CD4-positive, alpha-beta T cell (primary cell): ENCODE measurements at regions not wholly inside any gene's neighbourhood (a gene's known extent, or its start where the extent isn't known, plus 50 kb on each side); places are given as distances from the start of the nearest gene placed in this dataset.

Experiments used
- ATAC-seq: fragments of 200-7000 bp; cut with Tn5 transposase; one replicate; pipeline ENCODE4 v1.10.0; 2022; ENCODE audit warnings: mild to moderate bottlenecking; ENCODE audit not compliant: poor library complexity
- CTCF ChIA-PET: fragments of 350-600 bp; sonication (Branson Sonifier 250); formaldehyde crosslinking; loops from one replicate; lab custom pipeline; 2021; ENCODE audit warnings: antibody characterized with exemption, inconsistent platforms; lab: Charles Lee
- POLR2A ChIA-PET: fragments of 350-600 bp; sonication (Branson Sonifier 250); formaldehyde crosslinking; loops from one replicate; lab custom pipeline; 2021; ENCODE audit warnings: antibody characterized with exemption, inconsistent platforms; lab: Charles Lee
- DNase-seq, 14 experiments: peaks; one replicate each; pipeline ENCODE4 v3.0.0-alpha.2; 2013 to 2020; ENCODE audit warnings: mixed read lengths in 2 of 14
- H3K27ac ChIP-seq, 2 donors: one replicate each; pipeline versions ENCODE4 v1.5.1 to v1.7.0; 2013; ENCODE audit warnings: low read length in 2 of 2, low read depth in 1 of 2, mild to moderate bottlenecking in 1 of 2
- H3K27me3 ChIP-seq, 2 experiments: 1 replicate in 1 of 2; 2 replicates in 1 of 2; pipeline versions ENCODE4 v1.6.1 to v1.7.0; 2013; ENCODE audit warnings: low read length in 2 of 2, control low read depth in 1 of 2, mild to moderate bottlenecking in 1 of 2, moderate library complexity in 1 of 2; ENCODE audit not compliant: insufficient read depth in 2 of 2, control insufficient read depth in 1 of 2
- H3K36me3 ChIP-seq: one replicate; pipeline ENCODE4 v1.6.1; 2013; ENCODE audit warnings: low read length, control low read depth; ENCODE audit not compliant: insufficient read depth
- H3K4me1 ChIP-seq: one replicate; pipeline ENCODE4 v1.6.1; 2013; ENCODE audit warnings: low read length, control low read depth; ENCODE audit not compliant: insufficient read depth
- H3K4me3 ChIP-seq: one replicate; pipeline ENCODE4 v1.5.1; 2013; ENCODE audit warnings: mild to moderate bottlenecking, low read length, moderate library complexity
- H3K9me3 ChIP-seq, 2 experiments: 1 replicate in 1 of 2; 2 replicates in 1 of 2; pipeline versions ENCODE4 v1.6.1 to v1.7.0; 2013; ENCODE audit warnings: low read length in 2 of 2, mild to moderate bottlenecking in 2 of 2, control low read depth in 1 of 2, moderate library complexity in 1 of 2; ENCODE audit not compliant: control insufficient read depth in 1 of 2, insufficient read depth in 1 of 2
- H3K27ac Mint-ChIP-seq: one replicate; pipeline ENCODE4 v1.8.0; 2020; ENCODE audit warnings: mixed read lengths
- H3K27me3 Mint-ChIP-seq: one replicate; pipeline ENCODE4 v1.8.0; 2021; ENCODE audit warnings: mixed read lengths
- H3K36me3 Mint-ChIP-seq: one replicate; pipeline ENCODE4 v1.8.0; 2021; ENCODE audit warnings: low read depth, mixed read lengths
- H3K4me1 Mint-ChIP-seq: one replicate; pipeline ENCODE4 v1.8.0; 2021; ENCODE audit warnings: low read depth, mixed read lengths
- H3K4me3 Mint-ChIP-seq: one replicate; pipeline ENCODE4 v1.8.0; 2020; ENCODE audit warnings: mild to moderate bottlenecking, mixed read lengths
- H3K9me3 Mint-ChIP-seq: one replicate; pipeline ENCODE4 v1.8.0; 2020; ENCODE audit warnings: mixed read lengths
- intact Hi-C, 2 experiments: fragments of 100-400 bp; cut with DNase I in 1 of 2; cut with micrococcal nuclease in 1 of 2; formaldehyde crosslinking; loops; one replicate each; pipeline versions ENCODE4 v1.15.1 to v1.9.0; 2023 to 2025; cut with DNase I, micrococcal nuclease
- TF ChIP-seq, protein P1 (sequence below): fragments of 200-600 bp; IDR thresholded peaks from one replicate; pipeline ENCODE4 v1.8.0; 2022; ENCODE audit warnings: antibody characterized with exemption, mild to moderate bottlenecking

GRCh38 chr3:103991-104390 lies 92.6 kb upstream of the CHL1 start:
- Histone ChIP-seq H3K36me3 (no peaks in the 10 kb centered on the region), H3K27ac (no peak overlapping the region), H3K4me1 (no peaks in the 10 kb centered on the region), H3K4me3 (no peak overlapping the region), H3K9me3 (no peaks in the 10 kb centered on the region), H3K27me3 (no peaks in the 10 kb centered on the region)
- ATAC-seq (no peak), DNase-seq (no peak)
- CTCF ChIA-PET = no interaction called here
- no peaks in the 10 kb centered on the region for H3K36me3 Mint-ChIP-seq
- no peak overlapping the region for H3K27ac Mint-ChIP-seq
- H3K4me1 Mint-ChIP-seq = no peaks in the 10 kb centered on the region
- POLR2A ChIA-PET = no interaction called here
- TF ChIP-seq, protein P1, sequence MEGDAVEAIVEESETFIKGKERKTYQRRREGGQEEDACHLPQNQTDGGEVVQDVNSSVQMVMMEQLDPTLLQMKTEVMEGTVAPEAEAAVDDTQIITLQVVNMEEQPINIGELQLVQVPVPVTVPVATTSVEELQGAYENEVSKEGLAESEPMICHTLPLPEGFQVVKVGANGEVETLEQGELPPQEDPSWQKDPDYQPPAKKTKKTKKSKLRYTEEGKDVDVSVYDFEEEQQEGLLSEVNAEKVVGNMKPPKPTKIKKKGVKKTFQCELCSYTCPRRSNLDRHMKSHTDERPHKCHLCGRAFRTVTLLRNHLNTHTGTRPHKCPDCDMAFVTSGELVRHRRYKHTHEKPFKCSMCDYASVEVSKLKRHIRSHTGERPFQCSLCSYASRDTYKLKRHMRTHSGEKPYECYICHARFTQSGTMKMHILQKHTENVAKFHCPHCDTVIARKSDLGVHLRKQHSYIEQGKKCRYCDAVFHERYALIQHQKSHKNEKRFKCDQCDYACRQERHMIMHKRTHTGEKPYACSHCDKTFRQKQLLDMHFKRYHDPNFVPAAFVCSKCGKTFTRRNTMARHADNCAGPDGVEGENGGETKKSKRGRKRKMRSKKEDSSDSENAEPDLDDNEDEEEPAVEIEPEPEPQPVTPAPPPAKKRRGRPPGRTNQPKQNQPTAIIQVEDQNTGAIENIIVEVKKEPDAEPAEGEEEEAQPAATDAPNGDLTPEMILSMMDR = no peak
- H3K4me3 Mint-ChIP-seq = no peak overlapping the region
- H3K9me3 Mint-ChIP-seq = no peaks in the 10 kb centered on the region
- no peaks in the 10 kb centered on the region for H3K27me3 Mint-ChIP-seq
- intact Hi-C loops = no loop called here

- H3K27me3 ChIP-seq = no peaks in the 10 kb centered on the region
- H3K4me3 ChIP-seq = no peak overlapping the region
- Mint-ChIP-seq H3K27ac (no peak overlapping the region), H3K4me3 (no peak overlapping the region), H3K4me1 (no peaks in the 10 kb centered on the region), H3K36me3 (no peaks in the 10 kb centered on the region), H3K9me3 (no peaks in the 10 kb centered on the region), H3K27me3 (no peaks in the 10 kb centered on the region)
- no peaks in the 10 kb centered on the region for H3K9me3 ChIP-seq
- intact Hi-C loops = no loop called here
- DNase-seq (no peak), ATAC-seq (no peak)
- no peaks in the 10 kb centered on the region for H3K4me1 ChIP-seq
- no peaks in the 10 kb centered on the region for H3K36me3 ChIP-seq
- no peak overlapping the region for H3K27ac ChIP-seq
- ChIA-PET POLR2A (no interaction called here), CTCF (no interaction called here)
- TF ChIP-seq, protein P1 = no peak
These were observed 91.0 kb upstream of the CHL1 start for GRCh38 chr3:105585-105984.

- intact Hi-C loops = no loop called here
- Mint-ChIP-seq H3K4me1 (no peaks in the 10 kb centered on the region), H3K9me3 (no peaks in the 10 kb centered on the region), H3K27me3 (no peaks in the 10 kb centered on the region), H3K27ac (no peak overlapping the region), H3K36me3 (no peaks in the 10 kb centered on the region), H3K4me3 (no peak overlapping the region)
- POLR2A ChIA-PET = no interaction called here
- Histone ChIP-seq H3K36me3 (no peaks in the 10 kb centered on the region), H3K4me3 (no peak overlapping the region), H3K4me1 (no peaks in the 10 kb centered on the region), H3K27me3 (no peaks in the 10 kb centered on the region), H3K27ac (no peak overlapping the region), H3K9me3 (no peaks in the 10 kb centered on the region)
- ATAC-seq (no peak), DNase-seq (no peak)
- TF ChIP-seq, protein P1 = no peak
- CTCF ChIA-PET = no interaction called here
These were observed 89.9 kb upstream of the CHL1 start for GRCh38 chr3:106619-107018.
